CD4-positive, alpha-beta T cell (primary cell): ENCODE measurements at regions not wholly inside any gene's neighbourhood (a gene's known extent, or its start where the extent isn't known, plus 50 kb on each side); places are given as distances from the start of the nearest gene placed in this dataset.

Experiments
- ATAC-seq: fragments of 200-7000 bp; cut with Tn5 transposase; one replicate; pipeline ENCODE4 v1.10.0; 2022; ENCODE audit warnings: mild to moderate bottlenecking; ENCODE audit not compliant: poor library complexity
- CTCF ChIA-PET: fragments of 350-600 bp; sonication (Branson Sonifier 250); formaldehyde crosslinking; loops from one replicate; lab custom pipeline; 2021; ENCODE audit warnings: antibody characterized with exemption, inconsistent platforms; lab: Charles Lee
- POLR2A ChIA-PET: fragments of 350-600 bp; sonication (Branson Sonifier 250); formaldehyde crosslinking; loops from one replicate; lab custom pipeline; 2021; ENCODE audit warnings: antibody characterized with exemption, inconsistent platforms; lab: Charles Lee
- DNase-seq, 14 experiments: peaks; one replicate each; pipeline ENCODE4 v3.0.0-alpha.2; 2013 to 2020; ENCODE audit warnings: mixed read lengths in 2 of 14
- H3K27ac ChIP-seq, 2 donors: one replicate each; pipeline versions ENCODE4 v1.5.1 to v1.7.0; 2013; ENCODE audit warnings: low read length in 2 of 2, low read depth in 1 of 2, mild to moderate bottlenecking in 1 of 2
- H3K27me3 ChIP-seq, 2 experiments: 1 replicate in 1 of 2; 2 replicates in 1 of 2; pipeline versions ENCODE4 v1.6.1 to v1.7.0; 2013; ENCODE audit warnings: low read length in 2 of 2, control low read depth in 1 of 2, mild to moderate bottlenecking in 1 of 2, moderate library complexity in 1 of 2; ENCODE audit not compliant: insufficient read depth in 2 of 2, control insufficient read depth in 1 of 2
- H3K36me3 ChIP-seq: one replicate; pipeline ENCODE4 v1.6.1; 2013; ENCODE audit warnings: low read length, control low read depth; ENCODE audit not compliant: insufficient read depth
- H3K4me1 ChIP-seq: one replicate; pipeline ENCODE4 v1.6.1; 2013; ENCODE audit warnings: low read length, control low read depth; ENCODE audit not compliant: insufficient read depth
- H3K4me3 ChIP-seq: one replicate; pipeline ENCODE4 v1.5.1; 2013; ENCODE audit warnings: mild to moderate bottlenecking, low read length, moderate library complexity
- H3K9me3 ChIP-seq, 2 experiments: 1 replicate in 1 of 2; 2 replicates in 1 of 2; pipeline versions ENCODE4 v1.6.1 to v1.7.0; 2013; ENCODE audit warnings: low read length in 2 of 2, mild to moderate bottlenecking in 2 of 2, control low read depth in 1 of 2, moderate library complexity in 1 of 2; ENCODE audit not compliant: control insufficient read depth in 1 of 2, insufficient read depth in 1 of 2
- H3K27ac Mint-ChIP-seq: one replicate; pipeline ENCODE4 v1.8.0; 2020; ENCODE audit warnings: mixed read lengths
- H3K27me3 Mint-ChIP-seq: one replicate; pipeline ENCODE4 v1.8.0; 2021; ENCODE audit warnings: mixed read lengths
- H3K36me3 Mint-ChIP-seq: one replicate; pipeline ENCODE4 v1.8.0; 2021; ENCODE audit warnings: low read depth, mixed read lengths
- H3K4me1 Mint-ChIP-seq: one replicate; pipeline ENCODE4 v1.8.0; 2021; ENCODE audit warnings: low read depth, mixed read lengths
- H3K4me3 Mint-ChIP-seq: one replicate; pipeline ENCODE4 v1.8.0; 2020; ENCODE audit warnings: mild to moderate bottlenecking, mixed read lengths
- H3K9me3 Mint-ChIP-seq: one replicate; pipeline ENCODE4 v1.8.0; 2020; ENCODE audit warnings: mixed read lengths
- CTCF ChIP-seq: fragments of 200-600 bp; IDR thresholded peaks from one replicate; pipeline ENCODE4 v1.8.0; 2022; ENCODE audit warnings: antibody characterized with exemption, mild to moderate bottlenecking
- intact Hi-C, 2 experiments: fragments of 100-400 bp; cut with DNase I in 1 of 2; cut with micrococcal nuclease in 1 of 2; formaldehyde crosslinking; loops; one replicate each; pipeline versions ENCODE4 v1.15.1 to v1.9.0; 2023 to 2025; cut with DNase I, micrococcal nuclease

- Histone ChIP-seq H3K4me1 (no peaks in the 10 kb centered on the region), H3K27me3 (no peaks in the 10 kb centered on the region), H3K4me3 (no peak overlapping the region), H3K27ac (no peak overlapping the region), H3K9me3 (no peaks in the 10 kb centered on the region), H3K36me3 (no peaks in the 10 kb centered on the region)
- DNase-seq = no peak
- ChIA-PET POLR2A (no interaction called here), CTCF (interaction anchor here (0.6 kb wide), 1 partner anchor 214 kb away, joined by 3 read pairs; no protein-coding TSS in a partner anchor)
- H3K27ac Mint-ChIP-seq = no peak overlapping the region
- H3K4me1 Mint-ChIP-seq = no peaks in the 10 kb centered on the region
- no peaks in the 10 kb centered on the region for H3K36me3 Mint-ChIP-seq
- no peaks in the 10 kb centered on the region for H3K9me3 Mint-ChIP-seq
- ATAC-seq = no peak
- no peak overlapping the region for H3K4me3 Mint-ChIP-seq
- intact Hi-C loops = no loop called here
- TF ChIP-seq CTCF = no peak
- H3K27me3 Mint-ChIP-seq = peaks cover 4% of the 10 kb centered on the region
Observed at GRCh38 chr13:50464349-50465251, 378.9 kb downstream of the DLEU7 start.

- Mint-ChIP-seq H3K27ac (no peak overlapping the region), H3K36me3 (no peaks in the 10 kb centered on the region), H3K27me3 (peaks cover 4% of the 10 kb centered on the region), H3K4me1 (no peaks in the 10 kb centered on the region), H3K9me3 (no peaks in the 10 kb centered on the region), H3K4me3 (no peak overlapping the region)
- no peaks in the 10 kb centered on the region for H3K27me3 ChIP-seq
- intact Hi-C loops = no loop called here
- ChIA-PET CTCF (no interaction called here), POLR2A (no interaction called here)
- no peak overlapping the region for H3K4me3 ChIP-seq
- H3K4me1 ChIP-seq = no peaks in the 10 kb centered on the region
- H3K9me3 ChIP-seq = no peaks in the 10 kb centered on the region
- H3K36me3 ChIP-seq = no peaks in the 10 kb centered on the region
- no peak for TF ChIP-seq CTCF
- H3K27ac ChIP-seq = no peak overlapping the region
- ATAC-seq = no peak
- DNase-seq = no peak
Observed at GRCh38 chr13:50466456-50466855, 377.0 kb downstream of the DLEU7 start.

- DNase-seq = no peak
- Histone ChIP-seq H3K27me3 (no peaks in the 10 kb centered on the region), H3K9me3 (no peaks in the 10 kb centered on the region), H3K36me3 (no peaks in the 10 kb centered on the region), H3K27ac (no peak overlapping the region), H3K4me1 (no peaks in the 10 kb centered on the region), H3K4me3 (no peak overlapping the region)
- H3K9me3 Mint-ChIP-seq = no peaks in the 10 kb centered on the region
- CTCF ChIA-PET = no interaction called here
- TF ChIP-seq CTCF = no peak
- no peak for ATAC-seq
- no peaks in the 10 kb centered on the region for H3K36me3 Mint-ChIP-seq
- peaks cover 4% of the 10 kb centered on the region for H3K27me3 Mint-ChIP-seq
- intact Hi-C loops = no loop called here
- H3K27ac Mint-ChIP-seq = no peak overlapping the region
- no peak overlapping the region for H3K4me3 Mint-ChIP-seq
- H3K4me1 Mint-ChIP-seq = no peaks in the 10 kb centered on the region
- POLR2A ChIA-PET = no interaction called here
Observed at GRCh38 chr13:50467156-50468110, 376.1 kb downstream of the DLEU7 start.
